Thyroid gland (tissue), 4 donors: ENCODE measurements at regions not wholly inside any gene's neighbourhood (a gene's known extent, or its start where the extent isn't known, plus 50 kb on each side); places are given as distances from the start of the nearest gene placed in this dataset.

ENCODE experiments used
- DNase-seq, 2 donors: peaks; one replicate each; pipeline ENCODE4 v3.0.0-alpha.2; 2019
- H3K27ac ChIP-seq, 3 donors: fragments of 200-600 bp; sonication (generic); 1 replicate in 2 of 3; 2 replicates in 1 of 3; pipeline ENCODE4 v1.5.1; 2016 to 2019; ENCODE audit warnings: mild to moderate bottlenecking in 1 of 3, moderate library complexity in 1 of 3
- H3K27me3 ChIP-seq: fragments of 200-600 bp; sonication (generic); one replicate; pipeline ENCODE4 v1.5.1; 2019
- H3K36me3 ChIP-seq, 2 donors: fragments of 200-600 bp; sonication (generic); one replicate each; pipeline ENCODE4 v1.5.1; 2016 to 2019
- H3K4me1 ChIP-seq, 2 donors: fragments of 200-600 bp; sonication (generic); one replicate each; pipeline ENCODE4 v1.5.1; 2017 to 2019
- H3K4me3 ChIP-seq, 3 donors: fragments of 200-600 bp; sonication (generic); replicated peaks in 1 of 3; 1 replicate in 2 of 3; 2 replicates in 1 of 3; pipeline ENCODE4 v1.5.1; 2016; ENCODE audit warnings: mild to moderate bottlenecking in 1 of 3
- H3K9me3 ChIP-seq: fragments of 200-600 bp; sonication (generic); one replicate; pipeline ENCODE4 v1.5.1; 2017
- CTCF ChIP-seq, 6 experiments: fragments of 200-600 bp in 3 of 6; fragments of 450-650 bp in 3 of 6; sonication (generic) in 3 of 6; IDR thresholded peaks; one replicate each; pipeline ENCODE4 v1.5.1; 2016 to 2019; ENCODE audit warnings: antibody characterized with exemption in 6 of 6, mild to moderate bottlenecking in 2 of 6, inconsistent platforms in 1 of 6, moderate library complexity in 1 of 6
- POLR2A ChIP-seq, 2 donors: fragments of 450-650 bp; IDR thresholded peaks; one replicate each; pipeline ENCODE4 v1.6.1; 2017; ENCODE audit warnings: antibody characterized with exemption in 2 of 2, mild to moderate bottlenecking in 2 of 2, moderate library complexity in 1 of 2
- WGBS, 2 donors: methylation state at CpG; one replicate each; pipeline ENCODE4 v1.1.5; 2017; 5-methylcytosine and 5-hydroxymethylcytosine counted together
- intact Hi-C: fragments of 100-400 bp; cut with DNase I; formaldehyde crosslinking; loops from one replicate; pipeline ENCODE4 v1.15.1; 2023

- no peak for DNase-seq
- 75 to 80% methylated on average over 17 of the region's 17 CpGs for WGBS, 2 donors
- TF ChIP-seq POLR2A (IDR thresholded peaks at IDR 0.05), result no peak
- TF ChIP-seq CTCF (IDR thresholded peaks at IDR 0.05), result no peak
- Histone ChIP-seq H3K4me3 (no peak overlapping the region), H3K27ac (no peak overlapping the region), H3K36me3 (no peaks in the 10 kb centered on the region), H3K27me3 (no peaks in the 10 kb centered on the region), H3K9me3 (no peaks in the 10 kb centered on the region), H3K4me1 (no peaks in the 10 kb centered on the region)
- intact Hi-C loops, result no loop called here
Measured at GRCh38 chr22:47627556-47628253, 865.3 kb downstream of the TBC1D22A start.

- DNase-seq, result no peak
- TF ChIP-seq CTCF (IDR thresholded peaks at IDR 0.05), result no peak
- no peak for TF ChIP-seq POLR2A (IDR thresholded peaks at IDR 0.05)
- H3K9me3 ChIP-seq, result no peaks in the 10 kb centered on the region
- no peaks in the 10 kb centered on the region for H3K4me1 ChIP-seq
- intact Hi-C loops, result no loop called here
- H3K4me3 ChIP-seq, result no peak overlapping the region
- H3K27ac ChIP-seq, result no peak overlapping the region
- WGBS, 2 donors, result 83 to 84% methylated on average over 15 of the region's 15 CpGs
- H3K36me3 ChIP-seq, result no peaks in the 10 kb centered on the region
- H3K27me3 ChIP-seq, result no peaks in the 10 kb centered on the region
Measured at GRCh38 chr22:47626428-47627390, 864.3 kb downstream of the TBC1D22A start.

GRCh38 chr22:47625531-47626427 lies 863.3 kb downstream of the TBC1D22A start:
- Histone ChIP-seq H3K27me3 (no peaks in the 10 kb centered on the region), H3K27ac (no peak overlapping the region), H3K4me1 (no peaks in the 10 kb centered on the region), H3K9me3 (no peaks in the 10 kb centered on the region), H3K36me3 (no peaks in the 10 kb centered on the region), H3K4me3 (no peak overlapping the region)
- TF ChIP-seq POLR2A (IDR thresholded peaks at IDR 0.05) (no peak), CTCF (IDR thresholded peaks at IDR 0.05) (no peak)
- DNase-seq, result no peak
- WGBS, 2 donors, result 74 to 80% methylated on average over 30 of the region's 30 CpGs
- intact Hi-C loops, result no loop called here

- H3K27me3 ChIP-seq, result no peaks in the 10 kb centered on the region
- TF ChIP-seq CTCF (IDR thresholded peaks at IDR 0.05), result no peak
- TF ChIP-seq POLR2A (IDR thresholded peaks at IDR 0.05), result no peak
- H3K36me3 ChIP-seq, result no peaks in the 10 kb centered on the region
- H3K9me3 ChIP-seq, result no peaks in the 10 kb centered on the region
- no peak overlapping the region for H3K27ac ChIP-seq
- intact Hi-C loops, result no loop called here
- H3K4me3 ChIP-seq, result no peak overlapping the region
- 72 to 81% methylated on average over 10 to 13 of the region's 13 CpGs for WGBS, 2 donors
- no peaks in the 10 kb centered on the region for H3K4me1 ChIP-seq
- no peak for DNase-seq
Measured at GRCh38 chr22:47625013-47625385, 862.5 kb downstream of the TBC1D22A start.
